ENCODE measurements at regions not wholly inside any gene's neighbourhood (a gene's known extent, or its start where the extent isn't known, plus 50 kb on each side); places are given as distances from the start of the nearest gene placed in this dataset.
A peak's percentile ranks its signal among the peaks of the same experiment; 100 is the strongest.

DNA sequence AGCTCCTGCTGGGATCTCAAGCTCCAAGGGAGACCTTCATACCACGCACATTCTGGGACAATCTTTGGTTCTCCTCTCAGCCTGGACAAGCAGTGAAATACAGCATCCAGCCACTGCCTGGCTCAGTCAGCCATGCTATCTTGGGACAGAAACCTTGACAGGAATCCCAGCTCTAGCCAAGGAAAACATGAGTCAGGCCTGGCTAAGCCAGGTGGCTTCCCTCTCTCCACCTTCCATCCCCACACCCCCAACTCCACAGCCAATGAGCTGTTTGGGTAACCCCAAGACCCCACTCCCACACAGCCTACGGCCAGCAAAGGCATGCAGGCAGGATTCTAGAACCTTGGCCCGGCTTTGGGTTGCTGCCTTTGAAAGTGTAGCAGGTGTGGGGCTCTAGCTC lies 64.9 kb downstream of the MCFD2 start:
- no peak for TF ChIP-seq POLR2A (IDR thresholded peaks at IDR 0.05)
- TF ChIP-seq, protein P1, sequence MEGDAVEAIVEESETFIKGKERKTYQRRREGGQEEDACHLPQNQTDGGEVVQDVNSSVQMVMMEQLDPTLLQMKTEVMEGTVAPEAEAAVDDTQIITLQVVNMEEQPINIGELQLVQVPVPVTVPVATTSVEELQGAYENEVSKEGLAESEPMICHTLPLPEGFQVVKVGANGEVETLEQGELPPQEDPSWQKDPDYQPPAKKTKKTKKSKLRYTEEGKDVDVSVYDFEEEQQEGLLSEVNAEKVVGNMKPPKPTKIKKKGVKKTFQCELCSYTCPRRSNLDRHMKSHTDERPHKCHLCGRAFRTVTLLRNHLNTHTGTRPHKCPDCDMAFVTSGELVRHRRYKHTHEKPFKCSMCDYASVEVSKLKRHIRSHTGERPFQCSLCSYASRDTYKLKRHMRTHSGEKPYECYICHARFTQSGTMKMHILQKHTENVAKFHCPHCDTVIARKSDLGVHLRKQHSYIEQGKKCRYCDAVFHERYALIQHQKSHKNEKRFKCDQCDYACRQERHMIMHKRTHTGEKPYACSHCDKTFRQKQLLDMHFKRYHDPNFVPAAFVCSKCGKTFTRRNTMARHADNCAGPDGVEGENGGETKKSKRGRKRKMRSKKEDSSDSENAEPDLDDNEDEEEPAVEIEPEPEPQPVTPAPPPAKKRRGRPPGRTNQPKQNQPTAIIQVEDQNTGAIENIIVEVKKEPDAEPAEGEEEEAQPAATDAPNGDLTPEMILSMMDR (IDR thresholded peaks at IDR 0.05), result no peak
- Histone ChIP-seq H3K4me1 (peaks cover 0 to 58% (median 28%) of the 10 kb centered on the region in 4 donors), H3K27ac (peak overlapping the region in 2 of 4 donors; percentile 86 to 94)

GRCh38 chr2:46849721-46850556 lies 65.7 kb downstream of the MCFD2 start:
- TF ChIP-seq, protein P1 (IDR thresholded peaks at IDR 0.05), result no peak
- peak overlapping the region in 3 of 4 donors; percentile 13 to 94 (median 86) for H3K27ac ChIP-seq
- H3K4me3 ChIP-seq, result no peak overlapping the region
- no peaks in the 10 kb centered on the region for H3K36me3 ChIP-seq
- peak in 1 of 3 donors; percentile 57 for DNase-seq
- peaks cover 0 to 60% (median 28%) of the 10 kb centered on the region in 4 donors for H3K4me1 ChIP-seq
- H3K9me3 ChIP-seq, result no peaks in the 10 kb centered on the region
- H3K27me3 ChIP-seq, result no peaks in the 10 kb centered on the region

More for the DNA sequence above, 64.9 kb downstream of the MCFD2 start:
- Histone ChIP-seq H3K36me3 (no peaks in the 10 kb centered on the region), H3K27me3 (no peaks in the 10 kb centered on the region), H3K4me3 (no peak overlapping the region), H3K9me3 (no peaks in the 10 kb centered on the region)
- DNase-seq, result peak in 1 of 3 donors; percentile 41

DNA sequence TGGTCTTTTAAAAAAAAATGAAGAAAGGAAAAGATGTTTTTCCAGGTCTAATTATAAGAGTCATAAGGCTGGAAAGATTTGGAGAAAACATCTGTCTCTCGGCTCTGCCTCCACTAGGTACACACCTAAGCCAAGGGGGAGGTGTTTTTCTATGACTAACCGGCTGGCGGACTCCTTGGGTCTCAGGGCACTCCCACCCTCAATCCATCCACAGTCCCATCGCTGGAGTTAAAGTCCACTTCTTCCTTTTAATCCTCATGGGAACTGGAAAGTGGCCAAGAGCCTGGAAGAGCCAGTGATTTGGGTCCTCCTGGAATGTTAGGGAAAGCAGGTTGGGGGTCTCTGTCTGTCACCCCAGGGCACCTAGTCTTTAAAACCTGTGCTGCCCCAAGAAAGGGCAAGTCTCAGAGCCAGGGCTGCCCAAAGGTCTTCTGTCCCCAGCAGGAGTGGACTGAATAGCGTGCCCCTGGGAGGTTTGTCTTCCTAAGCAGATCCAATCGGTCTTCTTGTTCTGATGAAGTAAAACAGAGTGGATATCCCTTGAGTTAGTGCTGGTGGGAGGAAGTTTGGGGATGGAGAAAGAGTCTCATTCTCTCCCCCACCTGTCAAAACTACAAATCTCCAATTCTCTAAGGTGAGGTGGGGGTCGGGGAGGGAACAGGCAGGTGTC lies 66.4 kb downstream of the MCFD2 start:
- TF ChIP-seq, protein P1 (IDR thresholded peaks at IDR 0.05), result no peak
- peak in 1 of 2 donors; percentile 15 for TF ChIP-seq POLR2A (IDR thresholded peaks at IDR 0.05)
- DNase-seq, result peak in 2 of 3 donors; percentile 57 to 81

GRCh38 chr2:46848447-46848846 lies 67.2 kb downstream of the MCFD2 start:
- Histone ChIP-seq H3K4me3 (no peak overlapping the region), H3K9me3 (no peaks in the 10 kb centered on the region), H3K27ac (peak overlapping the region; percentile 58 to 94 (median 83)), H3K27me3 (no peaks in the 10 kb centered on the region), H3K36me3 (no peaks in the 10 kb centered on the region), H3K4me1 (peaks cover 0 to 56% (median 28%) of the 10 kb centered on the region in 4 donors)
- TF ChIP-seq, protein P1 (IDR thresholded peaks at IDR 0.05), result no peak
- no peak for TF ChIP-seq POLR2A (IDR thresholded peaks at IDR 0.05)
- peak in 1 of 3 donors; percentile 50 for DNase-seq

More for the DNA sequence above, 66.4 kb downstream of the MCFD2 start:
- Histone ChIP-seq H3K9me3 (no peaks in the 10 kb centered on the region), H3K27ac (peak overlapping the region; percentile 58 to 94 (median 83)), H3K4me3 (no peak overlapping the region), H3K36me3 (no peaks in the 10 kb centered on the region), H3K4me1 (peaks cover 0 to 56% (median 28%) of the 10 kb centered on the region in 4 donors), H3K27me3 (no peaks in the 10 kb centered on the region)

DNA sequence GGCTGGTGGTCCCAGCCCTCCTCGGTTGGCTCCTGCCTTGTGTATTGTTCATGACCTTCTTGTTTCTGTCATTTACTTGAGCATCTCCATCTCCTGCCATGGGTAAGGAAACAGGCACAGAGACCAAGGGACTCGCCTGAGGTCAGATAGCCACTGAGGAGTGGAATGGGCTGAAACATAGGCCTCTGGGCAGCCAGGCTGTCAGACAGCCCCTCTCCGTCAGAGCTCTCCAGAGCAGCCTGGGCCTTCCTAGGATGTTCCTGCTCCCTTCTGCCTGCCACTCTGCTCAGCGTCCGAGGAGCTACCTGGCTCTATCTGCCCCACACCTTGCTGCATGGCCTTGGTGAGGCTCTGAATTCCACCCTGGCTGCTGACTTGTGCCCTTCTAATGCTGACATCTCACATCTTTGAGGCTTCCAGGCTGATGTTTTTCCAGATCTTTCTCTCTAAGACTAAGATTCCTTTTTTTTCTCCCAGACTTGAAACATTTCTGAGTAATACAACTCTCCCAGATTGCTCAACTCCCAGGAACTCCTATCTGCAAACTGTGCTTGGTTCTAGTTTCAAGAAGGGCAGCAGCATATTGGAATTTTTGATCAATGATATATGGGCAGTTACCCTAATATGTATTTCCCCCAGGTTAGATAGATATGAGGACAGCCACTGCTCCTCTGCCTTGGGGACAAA lies 67.7 kb downstream of the MCFD2 start:
- H3K9me3 ChIP-seq, result no peaks in the 10 kb centered on the region
- DNase-seq, result no peak
- H3K4me1 ChIP-seq, result peaks cover 0 to 56% (median 28%) of the 10 kb centered on the region in 4 donors
- H3K27ac ChIP-seq, result peak overlapping the region; percentile 58 to 94 (median 83)
- H3K27me3 ChIP-seq, result no peaks in the 10 kb centered on the region
- H3K4me3 ChIP-seq, result no peak overlapping the region
- no peaks in the 10 kb centered on the region for H3K36me3 ChIP-seq
- TF ChIP-seq POLR2A (IDR thresholded peaks at IDR 0.05), result no peak
- TF ChIP-seq, protein P1 (IDR thresholded peaks at IDR 0.05), result no peak

Measured in Peyer's patch (tissue), 4 donors.